H1 (cell line): ENCODE measurements at regions not wholly inside any gene's neighbourhood (a gene's known extent, or its start where the extent isn't known, plus 50 kb on each side); places are given as distances from the start of the nearest gene placed in this dataset.

Source experiments
- NRF1 ChIP-seq: IDR thresholded peaks from 2 replicates; pipeline ENCODE4 v1.6.1; 2011; ENCODE audit warnings: mild to moderate bottlenecking, low read depth, low read length, improper control_type of control experiment
- SP4 ChIP-seq: IDR thresholded peaks from 2 replicates; pipeline ENCODE4 v1.6.1; 2012; ENCODE audit warnings: low read length, inconsistent platforms
- TF ChIP-seq, protein P1 (sequence below): fragments of 300-600 bp; sonication (generic); IDR thresholded peaks from 2 replicates; pipeline ENCODE4 v1.7.1; 2012; ENCODE audit warnings: low read length, moderate library complexity, mild to moderate bottlenecking, inconsistent platforms; ENCODE audit not compliant: insufficient replicate concordance

DNA sequence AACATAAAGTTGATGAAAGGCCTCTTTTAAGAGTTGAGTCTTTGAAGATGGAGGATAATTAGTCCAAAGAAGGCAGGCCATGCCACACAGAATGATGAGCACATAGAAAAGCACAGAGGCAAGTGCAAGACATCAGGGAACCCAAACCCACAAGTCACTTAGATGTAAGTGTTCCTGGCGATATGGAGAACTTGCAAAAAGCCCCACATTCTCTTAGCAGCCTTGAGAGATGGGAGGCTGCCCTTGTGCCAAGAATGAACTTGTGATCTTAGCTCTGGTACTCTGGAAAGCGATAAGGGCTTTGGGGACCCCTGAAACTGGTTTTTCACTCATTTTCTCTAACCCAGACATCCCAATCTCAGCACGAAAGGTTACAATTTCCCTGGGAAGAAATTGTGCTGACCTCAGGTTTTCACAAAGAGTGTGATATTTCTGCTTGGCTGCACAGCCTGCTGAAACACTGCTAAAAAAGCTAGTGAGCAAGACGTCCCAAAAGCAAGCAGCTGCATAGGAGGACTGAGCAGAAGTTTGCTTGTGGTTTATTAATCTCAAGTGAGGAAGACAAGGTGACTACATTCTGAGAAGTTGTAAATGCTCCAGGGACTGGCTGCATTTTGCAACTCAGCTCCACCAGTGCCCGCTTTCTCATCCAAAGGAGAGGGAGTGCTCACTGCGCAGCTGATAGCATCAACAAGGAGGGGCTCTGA lies 496.9 kb upstream of the CAMK1G start (continued):
- TF ChIP-seq, protein P1, sequence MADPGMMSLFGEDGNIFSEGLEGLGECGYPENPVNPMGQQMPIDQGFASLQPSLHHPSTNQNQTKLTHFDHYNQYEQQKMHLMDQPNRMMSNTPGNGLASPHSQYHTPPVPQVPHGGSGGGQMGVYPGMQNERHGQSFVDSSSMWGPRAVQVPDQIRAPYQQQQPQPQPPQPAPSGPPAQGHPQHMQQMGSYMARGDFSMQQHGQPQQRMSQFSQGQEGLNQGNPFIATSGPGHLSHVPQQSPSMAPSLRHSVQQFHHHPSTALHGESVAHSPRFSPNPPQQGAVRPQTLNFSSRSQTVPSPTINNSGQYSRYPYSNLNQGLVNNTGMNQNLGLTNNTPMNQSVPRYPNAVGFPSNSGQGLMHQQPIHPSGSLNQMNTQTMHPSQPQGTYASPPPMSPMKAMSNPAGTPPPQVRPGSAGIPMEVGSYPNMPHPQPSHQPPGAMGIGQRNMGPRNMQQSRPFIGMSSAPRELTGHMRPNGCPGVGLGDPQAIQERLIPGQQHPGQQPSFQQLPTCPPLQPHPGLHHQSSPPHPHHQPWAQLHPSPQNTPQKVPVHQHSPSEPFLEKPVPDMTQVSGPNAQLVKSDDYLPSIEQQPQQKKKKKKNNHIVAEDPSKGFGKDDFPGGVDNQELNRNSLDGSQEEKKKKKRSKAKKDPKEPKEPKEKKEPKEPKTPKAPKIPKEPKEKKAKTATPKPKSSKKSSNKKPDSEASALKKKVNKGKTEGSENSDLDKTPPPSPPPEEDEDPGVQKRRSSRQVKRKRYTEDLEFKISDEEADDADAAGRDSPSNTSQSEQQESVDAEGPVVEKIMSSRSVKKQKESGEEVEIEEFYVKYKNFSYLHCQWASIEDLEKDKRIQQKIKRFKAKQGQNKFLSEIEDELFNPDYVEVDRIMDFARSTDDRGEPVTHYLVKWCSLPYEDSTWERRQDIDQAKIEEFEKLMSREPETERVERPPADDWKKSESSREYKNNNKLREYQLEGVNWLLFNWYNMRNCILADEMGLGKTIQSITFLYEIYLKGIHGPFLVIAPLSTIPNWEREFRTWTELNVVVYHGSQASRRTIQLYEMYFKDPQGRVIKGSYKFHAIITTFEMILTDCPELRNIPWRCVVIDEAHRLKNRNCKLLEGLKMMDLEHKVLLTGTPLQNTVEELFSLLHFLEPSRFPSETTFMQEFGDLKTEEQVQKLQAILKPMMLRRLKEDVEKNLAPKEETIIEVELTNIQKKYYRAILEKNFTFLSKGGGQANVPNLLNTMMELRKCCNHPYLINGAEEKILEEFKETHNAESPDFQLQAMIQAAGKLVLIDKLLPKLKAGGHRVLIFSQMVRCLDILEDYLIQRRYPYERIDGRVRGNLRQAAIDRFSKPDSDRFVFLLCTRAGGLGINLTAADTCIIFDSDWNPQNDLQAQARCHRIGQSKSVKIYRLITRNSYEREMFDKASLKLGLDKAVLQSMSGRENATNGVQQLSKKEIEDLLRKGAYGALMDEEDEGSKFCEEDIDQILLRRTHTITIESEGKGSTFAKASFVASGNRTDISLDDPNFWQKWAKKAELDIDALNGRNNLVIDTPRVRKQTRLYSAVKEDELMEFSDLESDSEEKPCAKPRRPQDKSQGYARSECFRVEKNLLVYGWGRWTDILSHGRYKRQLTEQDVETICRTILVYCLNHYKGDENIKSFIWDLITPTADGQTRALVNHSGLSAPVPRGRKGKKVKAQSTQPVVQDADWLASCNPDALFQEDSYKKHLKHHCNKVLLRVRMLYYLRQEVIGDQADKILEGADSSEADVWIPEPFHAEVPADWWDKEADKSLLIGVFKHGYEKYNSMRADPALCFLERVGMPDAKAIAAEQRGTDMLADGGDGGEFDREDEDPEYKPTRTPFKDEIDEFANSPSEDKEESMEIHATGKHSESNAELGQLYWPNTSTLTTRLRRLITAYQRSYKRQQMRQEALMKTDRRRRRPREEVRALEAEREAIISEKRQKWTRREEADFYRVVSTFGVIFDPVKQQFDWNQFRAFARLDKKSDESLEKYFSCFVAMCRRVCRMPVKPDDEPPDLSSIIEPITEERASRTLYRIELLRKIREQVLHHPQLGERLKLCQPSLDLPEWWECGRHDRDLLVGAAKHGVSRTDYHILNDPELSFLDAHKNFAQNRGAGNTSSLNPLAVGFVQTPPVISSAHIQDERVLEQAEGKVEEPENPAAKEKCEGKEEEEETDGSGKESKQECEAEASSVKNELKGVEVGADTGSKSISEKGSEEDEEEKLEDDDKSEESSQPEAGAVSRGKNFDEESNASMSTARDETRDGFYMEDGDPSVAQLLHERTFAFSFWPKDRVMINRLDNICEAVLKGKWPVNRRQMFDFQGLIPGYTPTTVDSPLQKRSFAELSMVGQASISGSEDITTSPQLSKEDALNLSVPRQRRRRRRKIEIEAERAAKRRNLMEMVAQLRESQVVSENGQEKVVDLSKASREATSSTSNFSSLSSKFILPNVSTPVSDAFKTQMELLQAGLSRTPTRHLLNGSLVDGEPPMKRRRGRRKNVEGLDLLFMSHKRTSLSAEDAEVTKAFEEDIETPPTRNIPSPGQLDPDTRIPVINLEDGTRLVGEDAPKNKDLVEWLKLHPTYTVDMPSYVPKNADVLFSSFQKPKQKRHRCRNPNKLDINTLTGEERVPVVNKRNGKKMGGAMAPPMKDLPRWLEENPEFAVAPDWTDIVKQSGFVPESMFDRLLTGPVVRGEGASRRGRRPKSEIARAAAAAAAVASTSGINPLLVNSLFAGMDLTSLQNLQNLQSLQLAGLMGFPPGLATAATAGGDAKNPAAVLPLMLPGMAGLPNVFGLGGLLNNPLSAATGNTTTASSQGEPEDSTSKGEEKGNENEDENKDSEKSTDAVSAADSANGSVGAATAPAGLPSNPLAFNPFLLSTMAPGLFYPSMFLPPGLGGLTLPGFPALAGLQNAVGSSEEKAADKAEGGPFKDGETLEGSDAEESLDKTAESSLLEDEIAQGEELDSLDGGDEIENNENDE, result no peak
- TF ChIP-seq NRF1 (no peak), SP4 (no peak)
